Renal cortex interstitium (tissue), 11 donors: ENCODE measurements at regions not wholly inside any gene's neighbourhood (a gene's known extent, or its start where the extent isn't known, plus 50 kb on each side); places are given as distances from the start of the nearest gene placed in this dataset.
A peak's percentile ranks its signal among the peaks of the same experiment; 100 is the strongest.

Experiments
- DNase-seq, 11 donors: peaks; one replicate each; pipeline ENCODE4 v3.0.0-alpha.2; 2013; ENCODE audit warnings: low read depth in 9 of 11, low spot score in 4 of 11; ENCODE audit errors: extremely low read depth in 1 of 11

- no peak for DNase-seq
Observed at GRCh38 chr2:36087344-36087743, 268.2 kb upstream of the CRIM1 start.

GRCh38 chr2:36079793-36080192, 275.8 kb upstream of the CRIM1 start:
- DNase-seq = no peak

GRCh38 chr2:36074008-36074407, 281.6 kb upstream of the CRIM1 start:
- no peak for DNase-seq

GRCh38 chr2:36071698-36072097, 283.9 kb upstream of the CRIM1 start:
- DNase-seq = no peak

GRCh38 chr2:36069074-36069473, 286.5 kb upstream of the CRIM1 start:
- DNase-seq = no peak

- DNase-seq = peak in 2 of 11 donors; percentile 2 to 5
Observed at GRCh38 chr2:36068086-36068485, 287.5 kb upstream of the CRIM1 start.

GRCh38 chr2:36060133-36060532, 295.4 kb upstream of the CRIM1 start:
- DNase-seq = no peak

- DNase-seq = no peak
Observed at GRCh38 chr2:36059691-36060090, 295.9 kb upstream of the CRIM1 start.

GRCh38 chr2:36058953-36059352, 296.6 kb upstream of the CRIM1 start:
- no peak for DNase-seq

GRCh38 chr2:36058076-36058475, 297.5 kb upstream of the CRIM1 start:
- DNase-seq = no peak

- no peak for DNase-seq
Observed at GRCh38 chr2:36052819-36053218, 302.8 kb upstream of the CRIM1 start.

- DNase-seq = no peak
Observed at GRCh38 chr2:36044411-36044810, 311.2 kb upstream of the CRIM1 start.

- no peak for DNase-seq
Observed at GRCh38 chr2:36035137-36035536, 320.4 kb upstream of the CRIM1 start.

- DNase-seq = no peak
Observed at GRCh38 chr2:36032046-36032445, 323.5 kb upstream of the CRIM1 start.

- DNase-seq = no peak
Observed at GRCh38 chr2:36031471-36031870, 324.1 kb upstream of the CRIM1 start.

- DNase-seq = no peak
Observed at GRCh38 chr2:36027616-36028015, 328.0 kb upstream of the CRIM1 start.

- DNase-seq = no peak
Observed at GRCh38 chr2:36013064-36013463, 342.5 kb upstream of the CRIM1 start.

GRCh38 chr2:36006444-36006843, 349.1 kb upstream of the CRIM1 start:
- no peak for DNase-seq

GRCh38 chr2:36002941-36003340, 352.6 kb upstream of the CRIM1 start:
- DNase-seq = no peak

- no peak for DNase-seq
Observed at GRCh38 chr2:35997488-35997887, 358.1 kb upstream of the CRIM1 start.

- DNase-seq = no peak
Observed at GRCh38 chr2:35989503-35989902, 366.1 kb upstream of the CRIM1 start.

- DNase-seq = no peak
Observed at GRCh38 chr2:35989040-35989439, 366.5 kb upstream of the CRIM1 start.
